Retinal pigment epithelial cell (primary cell): ENCODE measurements at regions not wholly inside any gene's neighbourhood (a gene's known extent, or its start where the extent isn't known, plus 50 kb on each side); places are given as distances from the start of the nearest gene placed in this dataset.

Experiments used
- DNase-seq: peaks from one replicate; pipeline ENCODE4 v3.0.0-alpha.2; 2010; ENCODE audit warnings: low read depth
- H3K4me3 ChIP-seq: 2 replicates; pipeline ENCODE4 v1.5.1; 2011; ENCODE audit warnings: mild to moderate bottlenecking, low read length, control low read depth, moderate library complexity
- TF ChIP-seq, protein P1 (sequence below): conservative IDR thresholded peaks from 2 replicates; pipeline ENCODE4 v1.5.1; 2011; ENCODE audit warnings: low read depth, low read length, control low read depth, inconsistent platforms

DNA sequence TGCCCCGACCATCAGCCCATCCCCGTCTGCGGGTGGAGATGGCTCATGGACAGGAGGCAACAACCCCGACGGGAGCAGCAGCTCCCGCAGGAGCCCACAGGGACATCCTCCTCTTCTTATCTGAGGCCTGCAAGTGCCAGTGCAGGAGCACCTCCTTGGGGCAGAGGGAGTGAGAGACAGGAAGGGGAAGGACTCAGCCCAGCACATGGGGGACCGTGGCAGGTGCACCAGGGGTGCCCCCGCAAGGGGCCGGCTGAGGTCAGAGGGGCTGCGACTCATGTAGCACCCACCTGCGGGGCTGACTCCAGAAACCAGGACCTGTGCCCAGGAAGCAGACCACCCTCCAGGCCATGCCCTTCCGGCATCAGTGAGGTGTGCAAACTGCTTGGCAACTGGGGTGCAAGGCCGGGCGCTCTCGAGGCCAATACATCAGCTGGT lies 259.8 kb upstream of the ADAMTS16 start:
- DNase-seq, result no peak
- TF ChIP-seq, protein P1, sequence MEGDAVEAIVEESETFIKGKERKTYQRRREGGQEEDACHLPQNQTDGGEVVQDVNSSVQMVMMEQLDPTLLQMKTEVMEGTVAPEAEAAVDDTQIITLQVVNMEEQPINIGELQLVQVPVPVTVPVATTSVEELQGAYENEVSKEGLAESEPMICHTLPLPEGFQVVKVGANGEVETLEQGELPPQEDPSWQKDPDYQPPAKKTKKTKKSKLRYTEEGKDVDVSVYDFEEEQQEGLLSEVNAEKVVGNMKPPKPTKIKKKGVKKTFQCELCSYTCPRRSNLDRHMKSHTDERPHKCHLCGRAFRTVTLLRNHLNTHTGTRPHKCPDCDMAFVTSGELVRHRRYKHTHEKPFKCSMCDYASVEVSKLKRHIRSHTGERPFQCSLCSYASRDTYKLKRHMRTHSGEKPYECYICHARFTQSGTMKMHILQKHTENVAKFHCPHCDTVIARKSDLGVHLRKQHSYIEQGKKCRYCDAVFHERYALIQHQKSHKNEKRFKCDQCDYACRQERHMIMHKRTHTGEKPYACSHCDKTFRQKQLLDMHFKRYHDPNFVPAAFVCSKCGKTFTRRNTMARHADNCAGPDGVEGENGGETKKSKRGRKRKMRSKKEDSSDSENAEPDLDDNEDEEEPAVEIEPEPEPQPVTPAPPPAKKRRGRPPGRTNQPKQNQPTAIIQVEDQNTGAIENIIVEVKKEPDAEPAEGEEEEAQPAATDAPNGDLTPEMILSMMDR, result no peak
- H3K4me3 ChIP-seq, result no peak overlapping the region

DNA sequence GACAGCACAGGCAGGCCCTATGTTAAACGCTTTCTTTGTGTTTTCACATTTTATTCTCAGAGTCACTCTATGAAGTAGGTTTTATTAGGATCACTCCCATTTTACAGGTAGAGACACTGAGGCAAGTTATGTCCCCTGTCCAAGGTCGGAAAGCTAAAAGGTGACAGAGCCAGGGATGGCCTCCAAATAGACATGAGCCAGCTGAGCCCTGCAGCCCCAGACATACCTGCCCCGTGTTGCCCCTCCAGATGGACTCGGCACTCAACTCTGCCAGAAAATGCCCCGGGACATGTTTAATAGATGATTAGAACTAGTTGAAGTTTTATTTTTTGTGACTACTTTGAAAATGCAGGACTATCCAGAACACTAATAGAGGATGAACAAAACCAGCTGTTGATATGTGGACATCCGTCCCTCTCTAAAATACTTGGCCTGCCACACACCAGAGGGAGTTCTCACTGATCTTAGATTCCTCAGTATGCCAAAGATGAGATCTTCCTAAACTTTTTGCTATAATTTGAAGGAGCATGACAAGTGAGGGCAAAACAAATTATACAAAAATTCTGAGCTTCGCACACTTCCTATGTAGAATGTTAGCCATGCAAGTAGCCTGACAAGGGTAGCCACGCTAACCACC lies 258.6 kb upstream of the ADAMTS16 start:
- DNase-seq, result no peak
- no peak overlapping the region for H3K4me3 ChIP-seq
- TF ChIP-seq, protein P1, result no peak

DNA sequence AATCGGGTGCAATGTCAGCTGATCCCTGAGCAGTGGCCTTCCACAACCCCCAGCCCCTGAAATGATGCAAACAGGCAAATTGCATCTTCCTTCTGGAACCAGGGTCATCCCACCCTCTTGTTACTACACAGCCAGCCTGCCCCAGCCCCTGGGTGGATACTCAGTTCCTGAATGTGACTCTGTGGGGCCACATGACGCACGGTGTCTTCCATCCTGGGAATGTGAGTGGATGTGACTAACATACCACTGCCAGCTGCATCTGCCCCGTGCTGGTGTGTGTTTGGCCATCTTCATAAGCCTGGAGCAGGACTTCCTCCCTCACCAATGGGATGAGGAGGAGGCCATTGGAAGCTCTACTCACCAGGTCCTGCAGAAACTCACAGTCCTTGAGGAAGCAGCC lies 257.9 kb upstream of the ADAMTS16 start:
- no peak overlapping the region for H3K4me3 ChIP-seq
- TF ChIP-seq, protein P1, result no peak
- DNase-seq, result no peak

DNA sequence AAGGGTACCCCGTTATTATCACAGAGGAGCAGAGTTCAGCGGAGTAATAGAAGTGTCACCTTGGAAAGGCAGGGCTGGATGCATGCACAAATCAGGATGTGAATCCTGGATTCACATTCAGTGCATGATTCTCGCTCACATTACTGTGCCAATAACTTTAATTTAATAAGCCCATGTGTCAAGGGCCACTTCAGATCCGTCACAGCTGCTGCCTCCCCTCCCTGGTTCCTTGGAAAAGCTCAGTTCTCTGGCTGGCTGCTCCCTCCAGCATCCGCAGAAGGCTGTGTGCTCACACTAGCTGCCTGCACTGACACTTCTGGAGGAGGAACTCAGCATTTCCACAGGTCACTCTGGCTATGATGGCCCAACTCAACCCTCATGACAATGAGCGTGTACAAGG lies 256.8 kb upstream of the ADAMTS16 start:
- H3K4me3 ChIP-seq, result no peak overlapping the region
- TF ChIP-seq, protein P1, result no peak
- DNase-seq, result no peak

DNA sequence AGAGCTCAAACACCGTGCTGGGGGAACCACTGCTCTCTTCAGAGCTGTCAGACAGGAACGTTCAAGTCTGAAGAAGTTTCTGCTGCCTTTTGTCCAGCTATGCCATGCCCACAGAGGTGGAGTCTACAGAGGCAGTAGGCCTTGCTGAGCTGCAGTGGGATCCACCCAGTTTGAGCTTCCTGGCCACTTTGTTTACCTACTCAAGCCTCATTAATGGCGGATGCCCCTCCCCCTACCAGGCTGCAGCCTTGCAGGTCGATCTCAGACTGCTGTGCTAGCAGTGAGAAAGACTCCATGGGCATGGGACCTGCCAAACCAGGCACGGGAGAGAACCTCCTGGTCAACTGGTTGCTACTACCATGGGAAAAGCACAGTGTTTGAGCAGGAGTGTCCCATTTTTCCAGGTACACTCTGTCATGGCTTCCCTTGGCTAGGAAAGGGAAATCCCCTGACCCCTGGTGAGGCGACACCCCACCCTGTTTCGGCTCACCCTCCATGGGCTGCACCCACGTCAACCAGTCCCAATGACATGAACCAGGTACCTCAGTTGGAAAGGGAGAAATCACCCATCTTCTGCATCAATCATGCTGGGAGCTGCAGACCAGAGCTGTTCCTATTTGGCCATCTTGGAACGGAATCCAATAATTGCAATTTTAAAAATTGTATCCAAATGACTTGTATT lies 246.9 kb upstream of the ADAMTS16 start:
- no peak for DNase-seq
- TF ChIP-seq, protein P1, result no peak
- no peak overlapping the region for H3K4me3 ChIP-seq

DNA sequence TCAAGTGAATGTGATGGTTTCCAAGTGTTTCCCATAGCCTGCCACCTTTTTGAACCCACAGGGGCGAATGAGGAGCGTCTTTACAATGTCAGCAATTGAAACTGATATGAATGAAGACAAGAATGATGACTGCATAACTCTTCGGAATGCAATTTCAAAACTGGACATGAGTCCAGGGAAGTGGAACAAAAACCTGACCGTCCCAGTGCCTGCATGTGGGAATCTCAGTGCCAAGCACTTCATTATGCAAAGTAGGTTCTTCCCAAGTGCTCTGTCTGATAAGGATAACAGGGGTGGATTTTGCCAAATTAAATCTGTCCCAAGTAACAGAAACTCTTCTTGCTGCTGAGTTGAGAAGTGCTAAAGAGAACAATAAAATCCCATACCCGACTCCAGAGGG lies 243.8 kb upstream of the ADAMTS16 start:
- TF ChIP-seq, protein P1, result no peak
- DNase-seq, result no peak
- no peak overlapping the region for H3K4me3 ChIP-seq

DNA sequence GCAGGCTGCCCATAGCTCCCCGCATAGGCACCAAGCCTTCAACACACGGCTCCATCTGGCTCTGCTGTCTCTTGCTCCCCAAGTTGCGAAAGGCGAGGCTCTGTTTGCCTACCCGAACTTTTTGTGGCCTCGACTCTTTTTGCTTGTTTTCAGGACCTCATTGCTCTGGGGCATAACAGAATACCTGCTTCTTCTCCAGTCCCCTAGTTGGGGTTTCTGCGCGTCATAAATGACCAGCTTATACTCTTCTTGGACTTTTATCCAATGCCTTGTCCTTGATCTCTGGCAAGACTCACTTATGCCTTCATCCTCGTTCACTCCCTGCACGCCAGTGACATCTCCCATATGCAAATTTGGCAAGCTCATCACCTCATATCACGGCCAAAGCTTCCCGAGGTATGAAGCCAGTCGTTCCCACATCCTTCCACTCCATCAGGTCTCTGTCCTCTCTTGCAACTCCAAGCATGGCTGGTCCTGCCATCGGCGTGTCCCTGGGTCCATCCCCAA lies 238.8 kb upstream of the ADAMTS16 start:
- H3K4me3 ChIP-seq, result no peak overlapping the region
- no peak for DNase-seq
- TF ChIP-seq, protein P1, result no peak
